GM12878 (cell line): ENCODE measurements at regions not wholly inside any gene's neighbourhood (a gene's known extent, or its start where the extent isn't known, plus 50 kb on each side); places are given as distances from the start of the nearest gene placed in this dataset.

Source experiments
- ATAC-seq: fragments of 200-7000 bp; cut with Tn5 transposase; 3 replicates; pipeline ENCODE4 v1.9.1; 2020; ENCODE audit warnings: mild to moderate bottlenecking, moderate library complexity
- BruUV-seq: library from RNA; stranded (reverse); fragments of 400-500 nt; replicated peaks from 2 replicates; lab custom pipeline; 2021; lab: Mats Ljungman, UMichigan
- CTCF ChIA-PET: fragments of 300-600 bp; sonication (Branson Sonifier 250); formaldehyde crosslinking; extraction: SDS; loops from one replicate; lab custom pipeline; 2021; ENCODE audit warnings: inconsistent platforms; lab: Yijun Ruan, JAX
- POLR2A ChIA-PET: fragments of 350-600 bp; formaldehyde crosslinking; extraction: SDS; loops from one replicate; lab custom pipeline; 2021; ENCODE audit warnings: inconsistent platforms; lab: Charles Lee
- RAD21 ChIA-PET: fragments of 300-600 bp; sonication (Branson Sonifier 250); formaldehyde crosslinking; loops from one replicate; lab custom pipeline; 2023; ENCODE audit warnings: antibody characterized with exemption; ENCODE audit not compliant: unreplicated experiment; lab: Charles Lee
- SMC1A ChIA-PET: fragments of 300-600 bp; sonication (Branson Sonifier 250); formaldehyde crosslinking; loops from one replicate; lab custom pipeline; 2023; ENCODE audit not compliant: unreplicated experiment, uncharacterized antibody; lab: Charles Lee
- DNase-seq: peaks from one replicate; pipeline ENCODE4 v3.0.0-alpha.2; 2011; ENCODE audit warnings: low read depth, low spot score
- FAIRE-seq: peaks from 3 replicates; lab custom pipeline; 2011; peaks lifted over from hg19 to GRCh38; lab: Jason Lieb, UNC
- H2AFZ ChIP-seq: 2 replicates; pipeline ENCODE4 v1.6.0; 2011; ENCODE audit warnings: low read depth, low read length, control low read depth; ENCODE audit not compliant: control insufficient read depth
- H3K27ac ChIP-seq: 2 replicates; pipeline ENCODE4 v1.5.1; 2011; ENCODE audit warnings: control low read depth; ENCODE audit not compliant: control insufficient read depth, insufficient read depth
- H3K27me3 ChIP-seq, 2 experiments: replicated peaks in 1 of 2; 2 replicates each; pipeline versions ENCODE4 v1.6.0 to v1.6.1; 2011; ENCODE audit warnings: low read length in 1 of 2; ENCODE audit not compliant: control insufficient read depth in 2 of 2, insufficient read depth in 2 of 2
- H3K36me3 ChIP-seq, 2 experiments: 2 replicates each; pipeline ENCODE4 v1.5.1; 2011; ENCODE audit warnings: low read length in 1 of 2; ENCODE audit not compliant: control insufficient read depth in 2 of 2, insufficient read depth in 2 of 2
- H3K4me1 ChIP-seq: 2 replicates; pipeline ENCODE4 v1.6.1; 2011; ENCODE audit warnings: mild to moderate bottlenecking, low read length, moderate library complexity, mixed read lengths; ENCODE audit not compliant: control insufficient read depth, insufficient read depth
- H3K4me2 ChIP-seq: 2 replicates; pipeline ENCODE4 v1.6.0; 2011; ENCODE audit warnings: control low read depth; ENCODE audit not compliant: control insufficient read depth, insufficient read depth
- H3K4me3 ChIP-seq: fragments of 200-600 bp; sonication (generic); 2 replicates; pipeline ENCODE4 v1.5.1; 2016
- H3K79me2 ChIP-seq: 2 replicates; pipeline ENCODE4 v1.6.0; 2011; ENCODE audit warnings: low read length; ENCODE audit not compliant: control insufficient read depth, insufficient read depth
- H3K9ac ChIP-seq: 2 replicates; pipeline ENCODE4 v1.8.0; 2011; ENCODE audit warnings: low read length, control low read depth, mixed read lengths; ENCODE audit not compliant: control insufficient read depth, insufficient read depth
- H3K9me3 ChIP-seq: replicated peaks from 3 replicates; pipeline ENCODE4 v1.5.1; 2011; ENCODE audit warnings: mild to moderate bottlenecking, low read length; ENCODE audit not compliant: control insufficient read depth, insufficient read depth
- H4K20me1 ChIP-seq: 2 replicates; pipeline ENCODE4 v1.6.0; 2011; ENCODE audit not compliant: control insufficient read depth, insufficient read depth
- CHD4 ChIP-seq: fragments of 200-600 bp; sonication (generic); IDR thresholded peaks from 2 replicates; pipeline ENCODE4 v1.6.1; 2016; ENCODE audit warnings: mild to moderate bottlenecking
- HDAC2 ChIP-seq: fragments of 200-600 bp; sonication (generic); IDR thresholded peaks from 2 replicates; pipeline ENCODE4 v1.6.1; 2017
- JUND ChIP-seq: IDR thresholded peaks from 2 replicates; pipeline ENCODE4 v1.6.1; 2012; ENCODE audit warnings: low read depth, mild to moderate bottlenecking, low read length, improper control_type of control experiment, moderate library complexity
- POLR2AphosphoS2 ChIP-seq: IDR thresholded peaks from 2 replicates; pipeline ENCODE4 v1.6.1; 2011; ENCODE audit warnings: low read depth, mild to moderate bottlenecking, low read length, improper control_type of control experiment, moderate library complexity
- SMAD1 ChIP-seq: fragments of 450-650 bp; IDR thresholded peaks from 2 replicates; pipeline ENCODE4 v1.6.1; 2018; ENCODE audit warnings: mild to moderate bottlenecking, low read depth; ENCODE audit not compliant: partially characterized antibody
- SPI1 ChIP-seq: IDR thresholded peaks from 2 replicates; pipeline ENCODE4 v1.6.1; 2011; ENCODE audit warnings: low read depth, mild to moderate bottlenecking, low read length, moderate library complexity, borderline replicate concordance; ENCODE audit not compliant: insufficient read depth
- SREBF1 ChIP-seq: IDR thresholded peaks from 2 replicates; pipeline ENCODE4 v1.6.1; 2012; ENCODE audit warnings: mild to moderate bottlenecking, low read length
- YY1 ChIP-seq: IDR thresholded peaks from 2 replicates; pipeline ENCODE4 v1.6.1; 2011; ENCODE audit warnings: low read depth, mild to moderate bottlenecking, low read length
- WGBS: methylation state at CpG from one replicate; pipeline ENCODE4 v1.1.6; 2016; ENCODE audit warnings: low lambda C conversion rate; ENCODE audit not compliant: insufficient replicate concordance, insufficient coverage; ENCODE audit errors: missing lambda C conversion rate; 5-methylcytosine and 5-hydroxymethylcytosine counted together
- in situ Hi-C: fragments of 300-500 bp; cut with MboI; formaldehyde crosslinking; loops from 9 replicates; pipeline ENCODE4 v1.14.3; 2018; ENCODE audit warnings: mixed read lengths
- intact Hi-C: fragments of 100-400 bp; cut with micrococcal nuclease; formaldehyde crosslinking; loops from one replicate; pipeline ENCODE4 v1.14.2; 2022; ENCODE audit not compliant: unreplicated experiment
- TF ChIP-seq, protein P1 (sequence below): IDR thresholded peaks from 2 replicates; pipeline ENCODE4 v1.6.1; 2011; ENCODE audit warnings: borderline replicate concordance, low read depth, mild to moderate bottlenecking, moderate library complexity, low read length; ENCODE audit not compliant: insufficient read depth, poor library complexity, severe bottlenecking
- TF ChIP-seq, protein P2 (sequence below): IDR thresholded peaks from 2 replicates; pipeline ENCODE4 v1.6.1; 2011; ENCODE audit warnings: low read depth, mild to moderate bottlenecking, low read length, moderate library complexity, borderline replicate concordance; ENCODE audit errors: extremely low read depth
- TF ChIP-seq, protein P3 (sequence below): IDR thresholded peaks from 2 replicates; pipeline ENCODE4 v1.6.1; 2012; ENCODE audit warnings: mild to moderate bottlenecking, low read depth, low read length
- TF ChIP-seq, protein P4 (sequence below), 3 experiments: IDR thresholded peaks in 2 of 3; conservative IDR thresholded peaks in 1 of 3; 2 replicates each; pipeline ENCODE4 v1.5.1; 2011; ENCODE audit warnings: low read depth in 3 of 3, low read length in 3 of 3, mild to moderate bottlenecking in 3 of 3, control low read depth in 2 of 3, moderate library complexity in 2 of 3, inconsistent platforms in 1 of 3, mixed read lengths in 1 of 3; ENCODE audit not compliant: control insufficient read depth in 2 of 3, insufficient read depth in 1 of 3; ENCODE audit errors: extremely low read depth in 1 of 3
- TF ChIP-seq, protein P5 (sequence below): IDR thresholded peaks from 2 replicates; pipeline ENCODE4 v1.6.1; 2012; ENCODE audit warnings: low read depth, low read length, improper control_type of control experiment

DNA sequence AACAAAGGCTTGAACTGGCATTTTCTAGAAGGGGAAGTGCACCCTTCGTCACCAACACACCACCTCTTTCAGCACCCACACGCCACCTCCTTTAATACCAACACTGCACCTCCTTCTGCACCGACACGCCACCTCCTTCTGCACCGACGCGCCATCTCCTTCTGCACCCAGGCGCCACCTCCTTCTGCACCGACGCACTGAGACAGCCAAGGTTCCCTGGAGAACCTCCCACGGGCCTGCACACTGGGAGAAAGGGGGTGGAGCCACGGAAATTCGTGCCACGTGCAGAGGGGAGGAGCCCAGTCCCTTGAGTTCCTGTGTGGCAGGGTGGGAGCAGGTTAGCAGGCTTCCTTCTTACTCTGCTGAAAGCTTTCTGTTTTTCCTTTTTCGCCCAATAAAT lies 327.9 kb upstream of the C1orf174 start:
- CTCF ChIA-PET: no interaction called here
- intact Hi-C loops: no loop called here
- POLR2A ChIA-PET: no interaction called here

More for the DNA sequence above, 327.9 kb upstream of the C1orf174 start:
- RAD21 ChIA-PET: no interaction called here
- DNase-seq (no peak), ATAC-seq (no peak), FAIRE-seq (no peak)
- no peaks in the 10 kb centered on the region; the same call in 2 of the 3 replicates for H3K9me3 ChIP-seq
- no peak overlapping the region for H3K4me2 ChIP-seq
- BruUV-seq: no TSS peak
- no peaks in the 10 kb centered on the region for H3K36me3 ChIP-seq
- TF ChIP-seq, protein P1, sequence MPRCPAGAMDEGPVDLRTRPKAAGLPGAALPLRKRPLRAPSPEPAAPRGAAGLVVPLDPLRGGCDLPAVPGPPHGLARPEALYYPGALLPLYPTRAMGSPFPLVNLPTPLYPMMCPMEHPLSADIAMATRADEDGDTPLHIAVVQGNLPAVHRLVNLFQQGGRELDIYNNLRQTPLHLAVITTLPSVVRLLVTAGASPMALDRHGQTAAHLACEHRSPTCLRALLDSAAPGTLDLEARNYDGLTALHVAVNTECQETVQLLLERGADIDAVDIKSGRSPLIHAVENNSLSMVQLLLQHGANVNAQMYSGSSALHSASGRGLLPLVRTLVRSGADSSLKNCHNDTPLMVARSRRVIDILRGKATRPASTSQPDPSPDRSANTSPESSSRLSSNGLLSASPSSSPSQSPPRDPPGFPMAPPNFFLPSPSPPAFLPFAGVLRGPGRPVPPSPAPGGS: no peak
- TF ChIP-seq HDAC2 (no peak), SPI1 (no peak), JUND (no peak), SREBF1 (no peak), SMAD1 (no peak), CHD4 (no peak), YY1 (no peak), POLR2AphosphoS2 (no peak)
- TF ChIP-seq, protein P2, sequence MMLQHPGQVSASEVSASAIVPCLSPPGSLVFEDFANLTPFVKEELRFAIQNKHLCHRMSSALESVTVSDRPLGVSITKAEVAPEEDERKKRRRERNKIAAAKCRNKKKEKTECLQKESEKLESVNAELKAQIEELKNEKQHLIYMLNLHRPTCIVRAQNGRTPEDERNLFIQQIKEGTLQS: no peak
- TF ChIP-seq, protein P3, sequence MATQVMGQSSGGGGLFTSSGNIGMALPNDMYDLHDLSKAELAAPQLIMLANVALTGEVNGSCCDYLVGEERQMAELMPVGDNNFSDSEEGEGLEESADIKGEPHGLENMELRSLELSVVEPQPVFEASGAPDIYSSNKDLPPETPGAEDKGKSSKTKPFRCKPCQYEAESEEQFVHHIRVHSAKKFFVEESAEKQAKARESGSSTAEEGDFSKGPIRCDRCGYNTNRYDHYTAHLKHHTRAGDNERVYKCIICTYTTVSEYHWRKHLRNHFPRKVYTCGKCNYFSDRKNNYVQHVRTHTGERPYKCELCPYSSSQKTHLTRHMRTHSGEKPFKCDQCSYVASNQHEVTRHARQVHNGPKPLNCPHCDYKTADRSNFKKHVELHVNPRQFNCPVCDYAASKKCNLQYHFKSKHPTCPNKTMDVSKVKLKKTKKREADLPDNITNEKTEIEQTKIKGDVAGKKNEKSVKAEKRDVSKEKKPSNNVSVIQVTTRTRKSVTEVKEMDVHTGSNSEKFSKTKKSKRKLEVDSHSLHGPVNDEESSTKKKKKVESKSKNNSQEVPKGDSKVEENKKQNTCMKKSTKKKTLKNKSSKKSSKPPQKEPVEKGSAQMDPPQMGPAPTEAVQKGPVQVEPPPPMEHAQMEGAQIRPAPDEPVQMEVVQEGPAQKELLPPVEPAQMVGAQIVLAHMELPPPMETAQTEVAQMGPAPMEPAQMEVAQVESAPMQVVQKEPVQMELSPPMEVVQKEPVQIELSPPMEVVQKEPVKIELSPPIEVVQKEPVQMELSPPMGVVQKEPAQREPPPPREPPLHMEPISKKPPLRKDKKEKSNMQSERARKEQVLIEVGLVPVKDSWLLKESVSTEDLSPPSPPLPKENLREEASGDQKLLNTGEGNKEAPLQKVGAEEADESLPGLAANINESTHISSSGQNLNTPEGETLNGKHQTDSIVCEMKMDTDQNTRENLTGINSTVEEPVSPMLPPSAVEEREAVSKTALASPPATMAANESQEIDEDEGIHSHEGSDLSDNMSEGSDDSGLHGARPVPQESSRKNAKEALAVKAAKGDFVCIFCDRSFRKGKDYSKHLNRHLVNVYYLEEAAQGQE: no peak
- TF ChIP-seq, protein P4, sequence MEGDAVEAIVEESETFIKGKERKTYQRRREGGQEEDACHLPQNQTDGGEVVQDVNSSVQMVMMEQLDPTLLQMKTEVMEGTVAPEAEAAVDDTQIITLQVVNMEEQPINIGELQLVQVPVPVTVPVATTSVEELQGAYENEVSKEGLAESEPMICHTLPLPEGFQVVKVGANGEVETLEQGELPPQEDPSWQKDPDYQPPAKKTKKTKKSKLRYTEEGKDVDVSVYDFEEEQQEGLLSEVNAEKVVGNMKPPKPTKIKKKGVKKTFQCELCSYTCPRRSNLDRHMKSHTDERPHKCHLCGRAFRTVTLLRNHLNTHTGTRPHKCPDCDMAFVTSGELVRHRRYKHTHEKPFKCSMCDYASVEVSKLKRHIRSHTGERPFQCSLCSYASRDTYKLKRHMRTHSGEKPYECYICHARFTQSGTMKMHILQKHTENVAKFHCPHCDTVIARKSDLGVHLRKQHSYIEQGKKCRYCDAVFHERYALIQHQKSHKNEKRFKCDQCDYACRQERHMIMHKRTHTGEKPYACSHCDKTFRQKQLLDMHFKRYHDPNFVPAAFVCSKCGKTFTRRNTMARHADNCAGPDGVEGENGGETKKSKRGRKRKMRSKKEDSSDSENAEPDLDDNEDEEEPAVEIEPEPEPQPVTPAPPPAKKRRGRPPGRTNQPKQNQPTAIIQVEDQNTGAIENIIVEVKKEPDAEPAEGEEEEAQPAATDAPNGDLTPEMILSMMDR (IDR thresholded peaks at IDR 0.05 in 2 of 3, conservative IDR thresholded peaks at IDR 0.05 in 1 of 3; ENCODE audit: control insufficient read depth in 2 of 3, extremely low read depth in 1 of 3, insufficient read depth in 1 of 3, low read depth in 3 of 3, low read length in 3 of 3): no peak
- TF ChIP-seq, protein P5, sequence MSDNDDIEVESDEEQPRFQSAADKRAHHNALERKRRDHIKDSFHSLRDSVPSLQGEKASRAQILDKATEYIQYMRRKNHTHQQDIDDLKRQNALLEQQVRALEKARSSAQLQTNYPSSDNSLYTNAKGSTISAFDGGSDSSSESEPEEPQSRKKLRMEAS: no peak
- H2AFZ ChIP-seq: no peak overlapping the region
- H4K20me1 ChIP-seq: no peaks in the 10 kb centered on the region
- in situ Hi-C loops: no loop called here
- SMC1A ChIA-PET: no interaction called here
- H3K4me3 ChIP-seq: no peak overlapping the region
- no peak overlapping the region for H3K27ac ChIP-seq
- 32% methylated on average over 15 of the region's 15 CpGs for WGBS
- no peaks in the 10 kb centered on the region for H3K4me1 ChIP-seq
- no peaks in the 10 kb centered on the region for H3K27me3 ChIP-seq
- H3K9ac ChIP-seq: no peak overlapping the region
- no peaks in the 10 kb centered on the region for H3K79me2 ChIP-seq
